Neuron (in vitro differentiated cells): ENCODE measurements at regions not wholly inside any gene's neighbourhood (a gene's known extent, or its start where the extent isn't known, plus 50 kb on each side); places are given as distances from the start of the nearest gene placed in this dataset.

Experiments
- H2AFZ ChIP-seq: one replicate; pipeline ENCODE4 v1.6.1; 2013; ENCODE audit warnings: low read depth, mild to moderate bottlenecking, inconsistent platforms, low read length, moderate library complexity
- H3K27me3 ChIP-seq: one replicate; pipeline ENCODE4 v1.6.1; 2013; ENCODE audit warnings: low read length; ENCODE audit not compliant: insufficient read depth
- H3K36me3 ChIP-seq: one replicate; pipeline ENCODE4 v1.6.1; 2013; ENCODE audit warnings: low read length; ENCODE audit not compliant: insufficient read depth
- H3K4me1 ChIP-seq: one replicate; pipeline ENCODE4 v1.6.1; 2013; ENCODE audit warnings: low read length; ENCODE audit not compliant: insufficient read depth
- H3K4me3 ChIP-seq: 2 replicates; pipeline ENCODE4 v1.5.1; 2013; ENCODE audit warnings: mild to moderate bottlenecking, low read length, moderate library complexity
- H3K9me3 ChIP-seq: one replicate; pipeline ENCODE4 v1.6.1; 2013; ENCODE audit warnings: low read length

- Histone ChIP-seq H3K4me3 (no peak overlapping the region), H2AFZ (no peak overlapping the region), H3K4me1 (no peaks in the 10 kb centered on the region), H3K9me3 (no peaks in the 10 kb centered on the region), H3K36me3 (no peaks in the 10 kb centered on the region), H3K27me3 (no peaks in the 10 kb centered on the region)
Measured at GRCh38 chr12:67522222-67522621, 126.3 kb upstream of the DYRK2 start.

DNA sequence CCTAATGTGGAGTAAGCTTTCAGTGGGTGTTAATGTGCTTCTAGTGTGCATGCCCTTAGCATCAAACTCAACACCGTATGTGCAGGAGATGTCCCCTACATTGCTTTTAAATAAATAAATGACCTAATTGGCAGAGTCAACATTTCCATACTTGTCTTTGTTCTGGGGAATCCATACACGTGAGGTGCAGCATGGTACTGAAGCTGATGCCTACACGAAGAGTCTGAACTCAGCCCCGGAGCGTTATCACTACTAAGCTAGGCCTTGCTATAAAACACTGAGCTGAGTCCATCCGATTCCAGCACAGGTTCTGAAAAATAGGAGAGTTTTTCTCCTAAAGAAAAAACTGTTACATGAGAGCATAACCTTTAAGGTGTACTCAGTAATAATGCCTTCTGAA is 125.0 kb upstream of the DYRK2 start:
- H3K4me1 ChIP-seq, result no peaks in the 10 kb centered on the region
- H3K4me3 ChIP-seq, result no peak overlapping the region
- no peaks in the 10 kb centered on the region for H3K9me3 ChIP-seq
- no peaks in the 10 kb centered on the region for H3K27me3 ChIP-seq
- H3K36me3 ChIP-seq, result no peaks in the 10 kb centered on the region
- H2AFZ ChIP-seq, result no peak overlapping the region

DNA sequence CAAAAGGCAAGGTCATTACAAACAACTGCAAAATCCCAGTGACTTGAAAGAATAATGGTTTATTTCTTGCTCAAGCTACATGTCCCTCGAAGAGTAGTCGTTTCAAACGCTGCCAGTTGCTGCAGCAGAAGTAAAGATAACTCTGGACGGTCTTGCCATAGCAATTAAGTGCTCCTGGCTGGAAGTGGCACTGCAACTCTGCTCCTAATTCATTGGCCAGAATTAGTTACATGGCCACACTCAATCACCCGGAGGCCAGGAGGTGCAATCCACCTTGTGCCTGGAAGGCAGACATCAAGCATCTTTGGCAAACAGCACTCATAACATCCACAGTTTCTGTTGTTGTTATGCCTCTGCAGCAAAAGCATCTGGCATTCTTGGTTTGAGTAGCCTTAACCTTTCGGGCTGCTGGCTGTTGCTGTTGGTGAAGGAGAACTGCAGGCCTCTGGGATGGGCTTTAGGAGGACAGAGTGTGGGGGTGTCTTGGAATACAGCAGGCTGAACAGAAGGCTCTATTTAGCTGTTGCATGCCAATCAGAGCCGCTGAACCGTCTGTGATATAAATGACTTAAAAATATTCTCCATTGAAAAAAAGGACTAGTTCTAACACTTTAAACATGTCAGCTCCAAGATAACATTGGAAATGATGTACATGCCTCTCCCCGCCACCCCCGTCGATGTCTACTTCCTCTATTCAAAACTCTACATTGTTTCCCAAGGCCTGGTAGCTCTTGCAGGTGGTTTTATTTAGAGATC is 123.5 kb upstream of the DYRK2 start:
- Histone ChIP-seq H3K36me3 (no peaks in the 10 kb centered on the region), H3K27me3 (no peaks in the 10 kb centered on the region), H3K4me3 (no peak overlapping the region), H3K4me1 (no peaks in the 10 kb centered on the region), H2AFZ (no peak overlapping the region), H3K9me3 (no peaks in the 10 kb centered on the region)

GRCh38 chr12:67525617-67525884 is 123.0 kb upstream of the DYRK2 start:
- Histone ChIP-seq H3K4me1 (no peaks in the 10 kb centered on the region), H2AFZ (no peak overlapping the region), H3K27me3 (no peaks in the 10 kb centered on the region), H3K9me3 (no peaks in the 10 kb centered on the region), H3K4me3 (no peak overlapping the region), H3K36me3 (no peaks in the 10 kb centered on the region)

DNA sequence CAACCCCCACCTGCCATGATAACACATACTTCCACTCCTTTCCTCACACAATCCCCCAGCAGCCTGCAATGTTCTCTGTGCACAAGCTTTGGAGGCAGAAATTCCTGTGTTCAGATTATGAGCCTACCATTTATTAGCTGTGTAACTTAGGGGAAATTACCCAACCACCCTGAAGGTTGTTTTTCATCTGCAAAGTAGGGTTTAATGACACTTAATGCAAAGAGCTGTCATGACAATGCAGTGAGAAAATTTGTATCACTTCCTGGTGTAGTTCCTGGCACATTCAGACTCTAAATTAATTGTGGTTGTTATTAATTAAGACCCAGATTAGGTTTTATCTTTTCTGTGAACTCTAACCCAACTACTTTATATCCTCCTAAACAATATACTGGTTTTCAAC is 122.4 kb upstream of the DYRK2 start:
- Histone ChIP-seq H3K9me3 (no peaks in the 10 kb centered on the region), H3K4me1 (no peaks in the 10 kb centered on the region), H3K36me3 (no peaks in the 10 kb centered on the region), H2AFZ (no peak overlapping the region), H3K27me3 (no peaks in the 10 kb centered on the region), H3K4me3 (no peak overlapping the region)

- no peaks in the 10 kb centered on the region for H3K36me3 ChIP-seq
- H3K27me3 ChIP-seq, result no peaks in the 10 kb centered on the region
- no peaks in the 10 kb centered on the region for H3K4me1 ChIP-seq
- no peaks in the 10 kb centered on the region for H3K9me3 ChIP-seq
- no peak overlapping the region for H3K4me3 ChIP-seq
- no peak overlapping the region for H2AFZ ChIP-seq
Measured at GRCh38 chr12:67531051-67531450, 117.5 kb upstream of the DYRK2 start.

GRCh38 chr12:67531501-67531900 is 117.0 kb upstream of the DYRK2 start:
- Histone ChIP-seq H3K27me3 (no peaks in the 10 kb centered on the region), H3K4me1 (no peaks in the 10 kb centered on the region), H3K4me3 (no peak overlapping the region), H3K36me3 (no peaks in the 10 kb centered on the region), H2AFZ (no peak overlapping the region), H3K9me3 (no peaks in the 10 kb centered on the region)

DNA sequence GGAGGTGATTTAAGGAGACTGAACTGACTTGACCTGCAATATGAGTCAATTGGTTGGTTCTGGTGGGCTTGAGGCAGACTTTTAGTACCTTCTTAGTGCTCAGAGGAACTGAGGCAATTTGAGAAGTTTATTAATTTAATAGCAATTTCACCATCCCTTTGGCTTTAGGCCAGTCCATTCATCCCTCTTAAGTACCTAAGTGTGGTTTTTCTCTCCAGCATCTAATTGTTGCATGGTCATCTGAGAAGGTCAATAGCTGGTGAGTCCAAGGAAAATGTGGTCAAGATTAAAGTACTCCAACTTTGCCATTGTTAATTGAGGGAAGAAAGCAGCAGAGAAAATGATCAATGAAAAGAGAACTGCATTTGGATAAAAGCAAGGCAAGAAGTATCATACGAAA is 115.4 kb upstream of the DYRK2 start:
- Histone ChIP-seq H3K4me3 (no peak overlapping the region), H3K4me1 (no peaks in the 10 kb centered on the region), H3K36me3 (no peaks in the 10 kb centered on the region), H2AFZ (no peak overlapping the region), H3K9me3 (no peaks in the 10 kb centered on the region), H3K27me3 (no peaks in the 10 kb centered on the region)

- H3K9me3 ChIP-seq, result no peaks in the 10 kb centered on the region
- no peaks in the 10 kb centered on the region for H3K4me1 ChIP-seq
- H3K36me3 ChIP-seq, result no peaks in the 10 kb centered on the region
- no peak overlapping the region for H3K4me3 ChIP-seq
- no peak overlapping the region for H2AFZ ChIP-seq
- no peaks in the 10 kb centered on the region for H3K27me3 ChIP-seq
Measured at GRCh38 chr12:67534046-67534445, 114.5 kb upstream of the DYRK2 start.

DNA sequence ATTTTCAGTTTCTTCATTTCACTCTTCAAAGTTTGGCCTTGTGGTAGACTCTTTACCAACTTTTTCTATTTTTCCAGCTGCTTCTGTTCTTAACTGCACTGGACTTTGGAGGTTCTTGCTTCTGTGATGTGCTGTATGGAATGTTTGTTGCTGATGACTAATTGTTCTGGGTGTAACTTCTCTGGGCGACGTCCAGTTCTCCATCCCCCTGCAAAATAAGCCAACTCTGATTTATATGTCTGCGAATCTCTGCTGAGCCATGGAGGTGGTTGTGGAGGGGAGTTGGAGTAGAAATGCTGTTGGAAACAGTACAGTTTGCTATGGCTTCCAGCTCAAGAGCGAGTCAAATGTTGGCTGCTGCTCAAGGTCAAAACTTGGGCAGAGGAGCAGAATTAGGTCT is 113.9 kb upstream of the DYRK2 start:
- Histone ChIP-seq H3K9me3 (no peaks in the 10 kb centered on the region), H3K36me3 (no peaks in the 10 kb centered on the region), H2AFZ (no peak overlapping the region), H3K4me3 (no peak overlapping the region), H3K27me3 (no peaks in the 10 kb centered on the region), H3K4me1 (no peaks in the 10 kb centered on the region)

GRCh38 chr12:67535176-67535575 is 113.4 kb upstream of the DYRK2 start:
- Histone ChIP-seq H3K4me3 (no peak overlapping the region), H3K27me3 (no peaks in the 10 kb centered on the region), H3K4me1 (no peaks in the 10 kb centered on the region), H3K9me3 (no peaks in the 10 kb centered on the region), H2AFZ (no peak overlapping the region), H3K36me3 (no peaks in the 10 kb centered on the region)

DNA sequence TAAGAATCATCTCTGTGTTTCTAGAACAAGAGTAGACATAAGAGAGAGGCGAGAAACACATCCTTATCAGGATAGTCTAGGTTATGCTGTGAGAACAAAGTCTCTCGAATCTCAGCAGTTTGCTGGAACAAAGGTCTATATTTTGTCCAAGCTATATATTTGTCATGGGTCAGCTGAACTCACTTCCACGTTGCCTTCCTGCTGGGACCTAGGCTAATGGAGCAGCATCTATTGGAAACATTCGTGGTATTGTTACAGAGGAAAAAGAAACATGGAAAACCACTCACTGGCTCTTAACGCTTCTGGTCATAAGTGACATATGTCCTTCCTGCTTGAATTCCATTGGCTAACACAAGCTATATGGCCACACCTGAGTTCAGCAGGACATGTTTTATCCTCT is 112.6 kb upstream of the DYRK2 start:
- H3K27me3 ChIP-seq, result no peaks in the 10 kb centered on the region
- no peak overlapping the region for H2AFZ ChIP-seq
- no peaks in the 10 kb centered on the region for H3K36me3 ChIP-seq
- no peaks in the 10 kb centered on the region for H3K4me1 ChIP-seq
- no peak overlapping the region for H3K4me3 ChIP-seq
- H3K9me3 ChIP-seq, result no peaks in the 10 kb centered on the region

DNA sequence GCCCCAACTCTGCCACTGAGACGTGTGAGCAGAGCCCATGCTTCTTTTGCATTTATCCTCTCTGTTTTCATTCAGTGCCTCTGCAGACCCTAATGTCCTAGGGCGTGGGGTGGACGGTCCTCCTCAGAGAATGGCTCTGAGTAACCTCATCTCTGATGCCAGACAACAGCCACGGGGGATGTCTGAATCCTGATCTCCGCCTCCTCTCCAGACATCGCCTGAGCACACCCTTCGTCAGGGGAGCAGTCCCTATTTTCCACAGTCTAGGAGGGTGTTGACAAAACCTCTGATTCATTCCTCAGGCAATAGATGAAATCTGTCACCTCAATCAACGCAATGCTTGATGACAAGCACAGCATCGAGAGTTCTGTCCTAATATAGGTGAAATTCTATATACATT is 109.2 kb upstream of the DYRK2 start:
- Histone ChIP-seq H2AFZ (no peak overlapping the region), H3K27me3 (no peaks in the 10 kb centered on the region), H3K4me1 (no peaks in the 10 kb centered on the region), H3K4me3 (no peak overlapping the region), H3K36me3 (no peaks in the 10 kb centered on the region), H3K9me3 (no peaks in the 10 kb centered on the region)

DNA sequence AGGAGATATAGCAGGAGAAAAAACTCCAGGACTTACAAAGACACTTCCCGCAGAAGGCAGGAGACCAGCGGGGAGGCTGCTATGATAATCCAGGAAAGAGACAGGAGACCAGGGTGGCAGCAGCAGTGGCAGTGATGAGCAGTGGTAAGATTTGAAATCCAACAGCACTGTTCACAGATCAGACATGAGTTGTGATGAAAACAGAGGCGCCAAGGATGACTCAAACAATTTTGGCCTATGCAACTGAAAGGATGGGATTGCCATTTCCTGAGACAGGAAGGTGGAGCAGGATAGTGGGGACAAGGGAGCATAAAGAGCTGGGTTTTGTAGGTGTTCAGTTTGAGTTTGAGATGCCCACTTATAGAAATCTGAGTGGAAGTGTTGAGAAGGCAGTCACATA is 108.6 kb upstream of the DYRK2 start:
- no peaks in the 10 kb centered on the region for H3K9me3 ChIP-seq
- H3K4me3 ChIP-seq, result no peak overlapping the region
- H3K4me1 ChIP-seq, result no peaks in the 10 kb centered on the region
- H3K27me3 ChIP-seq, result no peaks in the 10 kb centered on the region
- H3K36me3 ChIP-seq, result no peaks in the 10 kb centered on the region
- H2AFZ ChIP-seq, result no peak overlapping the region
